Endothelial cell (in vitro differentiated cells): ENCODE measurements at regions not wholly inside any gene's neighbourhood (a gene's known extent, or its start where the extent isn't known, plus 50 kb on each side); places are given as distances from the start of the nearest gene placed in this dataset.

ENCODE experiments used
- DNase-seq: peaks from one replicate; pipeline ENCODE4 v3.0.0; 2021; ENCODE audit warnings: low spot score
- H3K27ac Mint-ChIP-seq: one replicate; pipeline ENCODE4 v1.8.0; 2021; ENCODE audit warnings: mixed read lengths, inconsistent platforms; ENCODE audit not compliant: unreplicated experiment
- H3K27me3 Mint-ChIP-seq: one replicate; pipeline ENCODE4 v1.8.0; 2021; ENCODE audit warnings: mild to moderate bottlenecking, moderate library complexity, mixed read lengths, inconsistent platforms; ENCODE audit not compliant: unreplicated experiment
- H3K36me3 Mint-ChIP-seq: one replicate; pipeline ENCODE4 v1.8.0; 2021; ENCODE audit warnings: mild to moderate bottlenecking, low read depth, mixed read lengths, inconsistent platforms; ENCODE audit not compliant: unreplicated experiment
- H3K4me1 Mint-ChIP-seq: one replicate; pipeline ENCODE4 v1.8.0; 2021; ENCODE audit warnings: mild to moderate bottlenecking, mixed read lengths, inconsistent platforms; ENCODE audit not compliant: unreplicated experiment
- H3K4me3 Mint-ChIP-seq: one replicate; pipeline ENCODE4 v1.8.0; 2021; ENCODE audit warnings: mild to moderate bottlenecking, mixed read lengths, inconsistent platforms; ENCODE audit not compliant: unreplicated experiment
- H3K9me3 Mint-ChIP-seq: one replicate; pipeline ENCODE4 v1.8.0; 2021; ENCODE audit warnings: mixed read lengths, inconsistent platforms; ENCODE audit not compliant: unreplicated experiment
- CTCF ChIP-seq: fragments of 200-600 bp; sonication (generic); IDR thresholded peaks from one replicate; pipeline ENCODE4 v1.5.0; 2021; ENCODE audit warnings: antibody characterized with exemption; ENCODE audit not compliant: unreplicated experiment

- no peaks in the 10 kb centered on the region for H3K36me3 Mint-ChIP-seq
- H3K9me3 Mint-ChIP-seq, result no peaks in the 10 kb centered on the region
- H3K4me1 Mint-ChIP-seq, result peaks cover 9% of the 10 kb centered on the region
- H3K27me3 Mint-ChIP-seq, result peaks cover 20% of the 10 kb centered on the region
- H3K4me3 Mint-ChIP-seq, result no peak overlapping the region
- H3K27ac Mint-ChIP-seq, result no peak overlapping the region
- peak; percentile 23 for TF ChIP-seq CTCF
- DNase-seq, result peak; percentile 67
Observed at GRCh38 chr2:9768388-9768787, 74.9 kb upstream of the TAF1B start.

- H3K27ac Mint-ChIP-seq, result no peak overlapping the region
- no peaks in the 10 kb centered on the region for H3K36me3 Mint-ChIP-seq
- H3K27me3 Mint-ChIP-seq, result peaks cover 20% of the 10 kb centered on the region
- no peak overlapping the region for H3K4me3 Mint-ChIP-seq
- TF ChIP-seq CTCF, result no peak
- DNase-seq, result no peak
- H3K9me3 Mint-ChIP-seq, result no peaks in the 10 kb centered on the region
- H3K4me1 Mint-ChIP-seq, result peaks cover 9% of the 10 kb centered on the region
Observed at GRCh38 chr2:9769171-9770005, 73.9 kb upstream of the TAF1B start.

GRCh38 chr2:9770006-9770307 is 73.3 kb upstream of the TAF1B start:
- DNase-seq, result no peak
- Mint-ChIP-seq H3K9me3 (no peaks in the 10 kb centered on the region), H3K4me3 (no peak overlapping the region), H3K36me3 (no peaks in the 10 kb centered on the region), H3K27me3 (peaks cover 20% of the 10 kb centered on the region), H3K27ac (no peak overlapping the region), H3K4me1 (peaks cover 9% of the 10 kb centered on the region)
- TF ChIP-seq CTCF, result no peak

- Mint-ChIP-seq H3K36me3 (no peaks in the 10 kb centered on the region), H3K4me1 (peaks cover 9% of the 10 kb centered on the region), H3K9me3 (no peaks in the 10 kb centered on the region), H3K4me3 (no peak overlapping the region), H3K27me3 (peaks cover 20% of the 10 kb centered on the region), H3K27ac (no peak overlapping the region)
- peak; percentile 68 for TF ChIP-seq CTCF
- peak; percentile 76 for DNase-seq
Observed at GRCh38 chr2:9770308-9771100, 72.8 kb upstream of the TAF1B start.

DNA sequence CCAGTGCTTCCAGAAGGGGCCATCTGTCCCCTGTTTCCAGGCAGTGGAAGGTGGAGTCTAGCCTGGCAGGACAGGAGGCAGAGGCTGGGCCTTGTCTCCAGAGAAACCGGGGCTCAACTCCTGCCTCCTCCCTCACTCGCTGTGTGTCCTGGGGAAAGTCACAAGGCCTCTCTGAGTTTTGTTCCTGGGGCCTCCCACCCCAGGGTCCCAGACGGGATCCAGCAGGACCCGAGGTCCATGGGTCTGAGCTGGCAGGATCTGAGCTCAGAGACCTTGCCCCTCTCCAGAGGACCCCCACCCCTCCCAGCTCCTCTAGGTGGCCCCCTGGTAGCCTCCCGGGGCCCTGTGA is 72.2 kb upstream of the TAF1B start:
- peaks cover 20% of the 10 kb centered on the region for H3K27me3 Mint-ChIP-seq

More for the DNA sequence above, 72.2 kb upstream of the TAF1B start:
- Mint-ChIP-seq H3K4me1 (peaks cover 9% of the 10 kb centered on the region), H3K9me3 (no peaks in the 10 kb centered on the region), H3K36me3 (no peaks in the 10 kb centered on the region), H3K27ac (no peak overlapping the region), H3K4me3 (no peak overlapping the region)
- DNase-seq, result no peak
- no peak for TF ChIP-seq CTCF
